ENCODE measurements at regions not wholly inside any gene's neighbourhood (a gene's known extent, or its start where the extent isn't known, plus 50 kb on each side); places are given as distances from the start of the nearest gene placed in this dataset.
A peak's percentile ranks its signal among the peaks of the same experiment; 100 is the strongest.
"Not testable (repeated sequence)": the region's sequence is repeated elsewhere in the genome, so short reads cannot be mapped to it uniquely, and the experiment has no call there.

DNA sequence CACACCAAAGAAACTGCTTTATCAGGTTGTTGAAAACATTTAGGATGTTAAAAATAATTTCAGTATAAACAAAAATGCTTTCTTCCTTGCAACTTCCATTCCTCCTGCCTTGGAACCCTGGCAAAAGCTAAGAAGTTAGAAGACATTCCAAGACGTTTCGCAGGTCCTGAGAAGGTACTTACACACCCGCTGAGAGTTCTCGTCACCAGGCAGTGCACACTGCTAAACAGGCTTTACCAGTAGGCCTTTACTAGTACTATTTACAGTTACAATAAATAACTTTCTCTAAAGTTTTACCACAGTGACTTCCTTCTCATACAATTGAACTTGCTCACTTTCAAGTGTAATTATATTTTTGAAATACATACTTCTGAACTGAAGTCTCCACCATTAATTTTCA lies 81.4 kb upstream of the RPS6KA2 start:
- no CpG with 5 or more reads among the region's 4 CpGs for whole genome bisulfite sequencing (ENCODE audit: extremely low coverage, insufficient coverage, low lambda C conversion rate)
- no peaks in the 10 kb centered on the region for H3K79me1 ChIP-seq (ENCODE audit: low read length)
- H3K79me2 ChIP-seq (ENCODE audit: control insufficient read depth, insufficient read depth, low read length): no peaks in the 10 kb centered on the region
- no peak overlapping the region for H2BK5ac ChIP-seq (ENCODE audit: low read length)
- no peak overlapping the region for H2BK15ac ChIP-seq (replicated peaks; ENCODE audit: low read depth)
- H3K4me3 ChIP-seq (ENCODE audit: low read length): no peak overlapping the region
- H3K9ac ChIP-seq (ENCODE audit: low read length): no peak overlapping the region
- H4K8ac ChIP-seq (ENCODE audit: low read depth, low read length): no peak overlapping the region
- no peak overlapping the region for H3K4ac ChIP-seq (ENCODE audit: low read depth, low read length)
- no peak for DNase-seq
- no peak overlapping the region for H4K5ac ChIP-seq (ENCODE audit: low read length)
- H3K36me3 ChIP-seq (ENCODE audit: control insufficient read depth, insufficient read depth, low read length): no peaks in the 10 kb centered on the region
- H3K23ac ChIP-seq (ENCODE audit: low read length): no peak overlapping the region
- H3K18ac ChIP-seq (ENCODE audit: low read length): no peak overlapping the region
- H2BK120ac ChIP-seq (ENCODE audit: low read depth, low read length): no peak overlapping the region
- H2AK5ac ChIP-seq (ENCODE audit: low read length): no peak overlapping the region
- H3K4me2 ChIP-seq (ENCODE audit: low read length): no peak overlapping the region
- H3K27ac ChIP-seq (ENCODE audit: low read depth, low read length): no peak overlapping the region
- H3K4me1 ChIP-seq (ENCODE audit: control insufficient read depth, low read depth, low read length): no peaks in the 10 kb centered on the region
- no peak overlapping the region for H3K56ac ChIP-seq (ENCODE audit: low read length)
- H3K27me3 ChIP-seq (ENCODE audit: insufficient read depth, low read length, poor library complexity): no peaks in the 10 kb centered on the region

GRCh38 chr6:166707045-166707444 lies 80.0 kb upstream of the RPS6KA2 start:
- Histone ChIP-seq H3K4me2 (ENCODE audit: low read length) (no peak overlapping the region), H3K79me1 (ENCODE audit: low read length) (no peaks in the 10 kb centered on the region), H3K4me1 (ENCODE audit: control insufficient read depth, low read depth, low read length) (no peaks in the 10 kb centered on the region), H2BK5ac (ENCODE audit: low read length) (no peak overlapping the region), H2BK15ac (replicated peaks; ENCODE audit: low read depth) (no peak overlapping the region), H3K56ac (ENCODE audit: low read length) (no peak overlapping the region), H3K4ac (ENCODE audit: low read depth, low read length) (no peak overlapping the region), H3K36me3 (ENCODE audit: control insufficient read depth, insufficient read depth, low read length) (no peaks in the 10 kb centered on the region), H3K9ac (ENCODE audit: low read length) (no peak overlapping the region), H2AK5ac (ENCODE audit: low read length) (no peak overlapping the region), H3K4me3 (ENCODE audit: low read length) (no peak overlapping the region), H3K23ac (ENCODE audit: low read length) (no peak overlapping the region), H3K27me3 (ENCODE audit: insufficient read depth, low read length, poor library complexity) (no peaks in the 10 kb centered on the region), H3K27ac (ENCODE audit: low read depth, low read length) (no peak overlapping the region), H4K5ac (ENCODE audit: low read length) (no peak overlapping the region), H3K79me2 (ENCODE audit: control insufficient read depth, insufficient read depth, low read length) (no peaks in the 10 kb centered on the region), H3K18ac (ENCODE audit: low read length) (no peak overlapping the region), H4K8ac (ENCODE audit: low read depth, low read length) (no peak overlapping the region), H2BK120ac (ENCODE audit: low read depth, low read length) (no peak overlapping the region)
- DNase-seq: peak; percentile 65
- WGBS (ENCODE audit: extremely low coverage, insufficient coverage, low lambda C conversion rate): no CpG with 5 or more reads among the region's 10 CpGs

DNA sequence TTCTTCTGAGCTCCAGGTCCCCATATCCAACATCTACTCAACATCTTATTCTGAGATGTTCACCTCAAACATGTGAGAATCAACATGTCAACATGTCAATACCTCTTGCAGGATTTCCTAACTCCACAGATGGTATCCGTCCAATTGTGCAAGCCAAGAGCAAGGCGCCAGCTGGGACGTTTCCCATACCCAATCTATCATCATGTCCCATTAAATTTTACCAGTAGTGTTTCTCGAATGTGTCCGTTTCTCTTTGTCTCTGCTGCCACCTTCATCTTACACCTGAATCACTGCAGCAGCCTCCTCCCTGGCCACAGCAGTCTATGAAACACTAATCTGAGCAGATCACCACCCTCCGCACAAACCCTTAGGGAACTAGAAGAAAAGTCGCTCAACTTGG lies 78.0 kb upstream of the RPS6KA2 start:
- no peak overlapping the region for H4K8ac ChIP-seq (ENCODE audit: low read depth, low read length)

GRCh38 chr6:166704171-166704570 lies 77.1 kb upstream of the RPS6KA2 start:
- H3K27ac ChIP-seq (ENCODE audit: low read depth, low read length): no peak overlapping the region
- H3K79me2 ChIP-seq (ENCODE audit: control insufficient read depth, insufficient read depth, low read length): no peaks in the 10 kb centered on the region
- no CpG with 5 or more reads among the region's 7 CpGs for WGBS (ENCODE audit: extremely low coverage, insufficient coverage, low lambda C conversion rate)
- H3K9ac ChIP-seq (ENCODE audit: low read length): no peak overlapping the region
- no peak overlapping the region for H3K4me3 ChIP-seq (ENCODE audit: low read length)
- no peaks in the 10 kb centered on the region for H3K36me3 ChIP-seq (ENCODE audit: control insufficient read depth, insufficient read depth, low read length)
- no peak overlapping the region for H2BK5ac ChIP-seq (ENCODE audit: low read length)
- H3K56ac ChIP-seq (ENCODE audit: low read length): no peak overlapping the region
- no peak overlapping the region for H2BK120ac ChIP-seq (ENCODE audit: low read depth, low read length)
- H3K27me3 ChIP-seq (ENCODE audit: insufficient read depth, low read length, poor library complexity): no peaks in the 10 kb centered on the region
- no peak overlapping the region for H3K23ac ChIP-seq (ENCODE audit: low read length)
- H2BK15ac ChIP-seq (replicated peaks; ENCODE audit: low read depth): no peak overlapping the region
- H2AK5ac ChIP-seq (ENCODE audit: low read length): no peak overlapping the region
- H3K79me1 ChIP-seq (ENCODE audit: low read length): no peaks in the 10 kb centered on the region
- H3K4me1 ChIP-seq (ENCODE audit: control insufficient read depth, low read depth, low read length): no peaks in the 10 kb centered on the region
- no peak for DNase-seq
- H4K8ac ChIP-seq (ENCODE audit: low read depth, low read length): no peak overlapping the region
- H3K4ac ChIP-seq (ENCODE audit: low read depth, low read length): no peak overlapping the region
- no peak overlapping the region for H4K5ac ChIP-seq (ENCODE audit: low read length)
- no peak overlapping the region for H3K4me2 ChIP-seq (ENCODE audit: low read length)
- H3K18ac ChIP-seq (ENCODE audit: low read length): no peak overlapping the region

More for the DNA sequence above, 78.0 kb upstream of the RPS6KA2 start:
- Histone ChIP-seq H2BK15ac (replicated peaks; ENCODE audit: low read depth) (no peak overlapping the region), H3K4me2 (ENCODE audit: low read length) (no peak overlapping the region), H3K36me3 (ENCODE audit: control insufficient read depth, insufficient read depth, low read length) (no peaks in the 10 kb centered on the region), H3K4ac (ENCODE audit: low read depth, low read length) (no peak overlapping the region), H3K4me3 (ENCODE audit: low read length) (no peak overlapping the region), H3K9ac (ENCODE audit: low read length) (no peak overlapping the region), H3K4me1 (ENCODE audit: control insufficient read depth, low read depth, low read length) (no peaks in the 10 kb centered on the region), H2BK120ac (ENCODE audit: low read depth, low read length) (no peak overlapping the region), H3K79me1 (ENCODE audit: low read length) (no peaks in the 10 kb centered on the region), H3K27me3 (ENCODE audit: insufficient read depth, low read length, poor library complexity) (no peaks in the 10 kb centered on the region), H2AK5ac (ENCODE audit: low read length) (no peak overlapping the region), H4K5ac (ENCODE audit: low read length) (no peak overlapping the region), H3K18ac (ENCODE audit: low read length) (no peak overlapping the region), H2BK5ac (ENCODE audit: low read length) (no peak overlapping the region), H3K56ac (ENCODE audit: low read length) (no peak overlapping the region), H3K27ac (ENCODE audit: low read depth, low read length) (no peak overlapping the region), H3K23ac (ENCODE audit: low read length) (no peak overlapping the region), H3K79me2 (ENCODE audit: control insufficient read depth, insufficient read depth, low read length) (no peaks in the 10 kb centered on the region)
- no CpG with 5 or more reads among the region's 7 CpGs for WGBS (ENCODE audit: extremely low coverage, insufficient coverage, low lambda C conversion rate)
- no peak for DNase-seq

- H3K4me3 ChIP-seq (ENCODE audit: low read length): no peak overlapping the region
- WGBS (ENCODE audit: extremely low coverage, insufficient coverage, low lambda C conversion rate): no CpG with 5 or more reads among the region's 8 CpGs
- no peaks in the 10 kb centered on the region for H3K79me1 ChIP-seq (ENCODE audit: low read length)
- no peak overlapping the region for H3K9ac ChIP-seq (ENCODE audit: low read length)
- H3K56ac ChIP-seq (ENCODE audit: low read length): no peak overlapping the region
- no peaks in the 10 kb centered on the region for H3K79me2 ChIP-seq (ENCODE audit: control insufficient read depth, insufficient read depth, low read length)
- H4K5ac ChIP-seq (ENCODE audit: low read length): no peak overlapping the region
- no peak overlapping the region for H3K18ac ChIP-seq (ENCODE audit: low read length)
- no peak overlapping the region for H3K4me2 ChIP-seq (ENCODE audit: low read length)
- H3K27me3 ChIP-seq (ENCODE audit: insufficient read depth, low read length, poor library complexity): no peaks in the 10 kb centered on the region
- H2BK15ac ChIP-seq (replicated peaks; ENCODE audit: low read depth): no peak overlapping the region
- no peaks in the 10 kb centered on the region for H3K36me3 ChIP-seq (ENCODE audit: control insufficient read depth, insufficient read depth, low read length)
- no peak overlapping the region for H2BK120ac ChIP-seq (ENCODE audit: low read depth, low read length)
- H2AK5ac ChIP-seq (ENCODE audit: low read length): no peak overlapping the region
- H3K23ac ChIP-seq (ENCODE audit: low read length): no peak overlapping the region
- H3K4ac ChIP-seq (ENCODE audit: low read depth, low read length): no peak overlapping the region
- H3K27ac ChIP-seq (ENCODE audit: low read depth, low read length): no peak overlapping the region
- H2BK5ac ChIP-seq (ENCODE audit: low read length): no peak overlapping the region
- no peak overlapping the region for H4K8ac ChIP-seq (ENCODE audit: low read depth, low read length)
- peak; percentile 31 for DNase-seq
- no peaks in the 10 kb centered on the region for H3K4me1 ChIP-seq (ENCODE audit: control insufficient read depth, low read depth, low read length)
These were observed 76.2 kb upstream of the RPS6KA2 start for GRCh38 chr6:166703149-166703710.

- H3K4me3 ChIP-seq (ENCODE audit: low read length); H3K23ac ChIP-seq (ENCODE audit: low read length); H2BK120ac ChIP-seq (ENCODE audit: low read depth, low read length); H3K4me1 ChIP-seq (ENCODE audit: control insufficient read depth, low read depth, low read length); H3K4me2 ChIP-seq (ENCODE audit: low read length); H4K5ac ChIP-seq (ENCODE audit: low read length); H3K36me3 ChIP-seq (ENCODE audit: control insufficient read depth, insufficient read depth, low read length); H3K79me2 ChIP-seq (ENCODE audit: control insufficient read depth, insufficient read depth, low read length); H3K79me1 ChIP-seq (ENCODE audit: low read length); H3K27ac ChIP-seq (ENCODE audit: low read depth, low read length); H2BK15ac ChIP-seq (replicated peaks; ENCODE audit: low read depth); H3K9ac ChIP-seq (ENCODE audit: low read length); H3K56ac ChIP-seq (ENCODE audit: low read length); H3K27me3 ChIP-seq (ENCODE audit: insufficient read depth, low read length, poor library complexity); H3K4ac ChIP-seq (ENCODE audit: low read depth, low read length); H4K8ac ChIP-seq (ENCODE audit: low read depth, low read length); H3K18ac ChIP-seq (ENCODE audit: low read length); H2BK5ac ChIP-seq (ENCODE audit: low read length); H2AK5ac ChIP-seq (ENCODE audit: low read length); DNase-seq: not testable (repeated sequence)
- WGBS (ENCODE audit: extremely low coverage, insufficient coverage, low lambda C conversion rate): no CpG with 5 or more reads among the region's 8 CpGs
These were observed 74.4 kb upstream of the RPS6KA2 start for GRCh38 chr6:166701424-166701823.
